ENCODE measurements at regions not wholly inside any gene's neighbourhood (a gene's known extent, or its start where the extent isn't known, plus 50 kb on each side); places are given as distances from the start of the nearest gene placed in this dataset.

- TF ChIP-seq EZH2 (IDR thresholded peaks at IDR 0.05; ENCODE audit: borderline replicate concordance, control insufficient read depth, low read depth, low read length) = no peak
- no peak for TF ChIP-seq NFIC (IDR thresholded peaks at IDR 0.05; ENCODE audit: low read depth, low read length)
- TF ChIP-seq JUNB (IDR thresholded peaks at IDR 0.05) = no peak
- TF ChIP-seq RAD21 (IDR thresholded peaks at IDR 0.05; ENCODE audit: insufficient read depth, low read depth, low read length) = no peak
- TF ChIP-seq ZBED1 (IDR thresholded peaks at IDR 0.05; ENCODE audit: borderline replicate concordance) = no peak
- TF ChIP-seq ZZZ3 (IDR thresholded peaks at IDR 0.05; ENCODE audit: control insufficient read depth, insufficient read length, low read depth) = no peak
- TF ChIP-seq NFYB (IDR thresholded peaks at IDR 0.05; ENCODE audit: insufficient read depth, low read depth, low read length) = no peak
- no peak for TF ChIP-seq CBFB (IDR thresholded peaks at IDR 0.05; ENCODE audit: low read depth)
- TF ChIP-seq ZBTB11 (CRISPR knock-in tag; IDR thresholded peaks at IDR 0.05) = no peak
These were observed 578.1 kb downstream of the AJAP1 start for GRCh38 chr1:5232537-5232936.
